ENCODE measurements at regions not wholly inside any gene's neighbourhood (a gene's known extent, or its start where the extent isn't known, plus 50 kb on each side); places are given as distances from the start of the nearest gene placed in this dataset.

DNA sequence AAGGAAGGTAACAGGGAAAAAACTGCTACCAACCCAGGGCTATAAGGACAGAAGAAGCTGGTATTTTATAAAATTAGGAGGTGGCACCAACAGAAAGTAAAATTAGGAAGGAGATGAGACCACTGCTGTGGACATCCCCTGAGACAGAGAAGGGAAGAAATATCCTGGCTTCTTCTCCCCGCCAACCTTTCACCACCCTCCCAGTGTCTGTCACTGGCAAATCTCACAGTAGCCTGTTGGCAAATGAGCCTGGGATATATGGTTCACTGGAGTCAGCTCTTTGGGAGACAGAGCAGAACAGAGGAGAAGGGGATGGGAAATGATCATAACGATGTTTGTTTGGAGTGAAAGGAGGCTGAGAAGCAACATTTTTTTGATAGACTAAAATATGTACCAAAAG is 190.9 kb upstream of the PACRGL start:
- no peaks in the 10 kb centered on the region for H3K27me3 Mint-ChIP-seq (ENCODE audit: low read depth)

More for the DNA sequence above, 190.9 kb upstream of the PACRGL start:
- Mint-ChIP-seq H3K4me1 (no peaks in the 10 kb centered on the region), H3K4me3 (no peak overlapping the region), H3K27ac (no peak overlapping the region; a peak in 1 of 7 replicates), H3K36me3 (ENCODE audit: insufficient read depth in 1 of 3, low read depth in 3 of 3) (no peaks in the 10 kb centered on the region), H3K9me3 (no peaks in the 10 kb centered on the region)
- Histone ChIP-seq H4K20me1 (ENCODE audit: control insufficient read depth, insufficient read depth, insufficient read length) (no peaks in the 10 kb centered on the region), H3T11ph (ENCODE audit: low read length) (no peak overlapping the region), H2AFZ (ENCODE audit: low read length) (no peak overlapping the region), H3K23ac (ENCODE audit: insufficient read length, low read depth, low read length) (no peak overlapping the region), H2BK12ac (ENCODE audit: insufficient read length, low read depth, low read length) (no peak overlapping the region), H3K27me3 (ENCODE audit: insufficient read depth, low read length) (no peaks in the 10 kb centered on the region), H4K5ac (ENCODE audit: insufficient read length, low read depth, low read length) (no peak overlapping the region), H3K4ac (ENCODE audit: low read depth, low read length) (no peak overlapping the region), H3K4me1 (ENCODE audit: insufficient read depth, low read length) (no peaks in the 10 kb centered on the region), H2BK20ac (ENCODE audit: low read depth, low read length, poor library complexity, severe bottlenecking) (no peak overlapping the region), H3K56ac (ENCODE audit: insufficient read length, low read depth, low read length) (no peak overlapping the region), H2BK5ac (ENCODE audit: insufficient read length, low read length) (no peak overlapping the region), H3K9me3 (ENCODE audit: control insufficient read depth, low read depth, low read length) (no peaks in the 10 kb centered on the region), H3K79me1 (ENCODE audit: insufficient read depth, low read depth, low read length, poor library complexity, severe bottlenecking) (no peaks in the 10 kb centered on the region), H3K79me2 (ENCODE audit: insufficient read depth, low read length) (no peaks in the 10 kb centered on the region), H3K18ac (ENCODE audit: insufficient read length, low read depth, low read length) (no peak overlapping the region), H3K9ac (ENCODE audit: extremely low read depth, insufficient read length, low read length) (no peak overlapping the region), H4K91ac (ENCODE audit: insufficient read length, low read depth, low read length) (no peak overlapping the region), H3K23me2 (ENCODE audit: insufficient read length, low read depth, low read length, poor library complexity, severe bottlenecking) (no peaks in the 10 kb centered on the region), H2BK15ac (ENCODE audit: low read depth, low read length) (no peak overlapping the region), H2AK5ac (ENCODE audit: insufficient read length, low read length) (no peak overlapping the region), H3K14ac (ENCODE audit: insufficient read depth, low read length) (no peak overlapping the region), H2BK120ac (ENCODE audit: low read depth, low read length, poor library complexity, severe bottlenecking) (no peak overlapping the region), H4K8ac (replicated peaks; ENCODE audit: insufficient read length, low read depth, low read length) (no peak overlapping the region), H3K27ac (ENCODE audit: insufficient read length, low read depth, low read length) (no peak overlapping the region), H3K4me2 (ENCODE audit: insufficient read depth, insufficient read length, low read length) (no peak overlapping the region)
- DNase-seq = no peak
- TF ChIP-seq CTCF (conservative IDR thresholded peaks at IDR 0.05) = no peak
- WGBS (ENCODE audit: extremely low coverage, insufficient read length, low lambda C conversion rate) = no CpG with 5 or more reads among the region's 2 CpGs
